SK-N-SH treated with all-trans-retinoic acid at 6 μM for 48 hours (cell line): ENCODE measurements at regions not wholly inside any gene's neighbourhood (a gene's known extent, or its start where the extent isn't known, plus 50 kb on each side); places are given as distances from the start of the nearest gene placed in this dataset.

ENCODE experiments used
- ISL1 ChIP-seq: fragments of 250-450 bp; sonication (Bioruptor Pico); IDR thresholded peaks from 2 replicates; pipeline ENCODE4 v2.1.2; 2022; ENCODE audit warnings: mild to moderate bottlenecking, moderate library complexity
- TOX ChIP-seq: fragments of 250-450 bp; sonication (Bioruptor Pico); IDR thresholded peaks from 2 replicates; pipeline ENCODE4 v1.8.0; 2021; ENCODE audit warnings: mild to moderate bottlenecking, moderate library complexity, borderline replicate concordance
- ZFP3 ChIP-seq: fragments of 250-450 bp; sonication (Bioruptor Pico); IDR thresholded peaks from 2 replicates; pipeline ENCODE4 v1.5.0; 2020; ENCODE audit warnings: mild to moderate bottlenecking, moderate library complexity
- ZFP30 ChIP-seq: fragments of 450-650 bp; formaldehyde crosslinking; IDR thresholded peaks from 2 replicates; pipeline ENCODE4 v1.5.0; 2022; ENCODE audit warnings: mild to moderate bottlenecking, moderate library complexity

- no peak for TF ChIP-seq ZFP30 (CRISPR knock-in tag)
- TF ChIP-seq ISL1 = no peak
- TF ChIP-seq ZFP3 (CRISPR knock-in tag) = no peak
- TF ChIP-seq TOX (CRISPR knock-in tag) = no peak
Observed at GRCh38 chr1:66443793-66444192, 90.2 kb upstream of the SGIP1 start.
